ENCODE measurements at regions not wholly inside any gene's neighbourhood (a gene's known extent, or its start where the extent isn't known, plus 50 kb on each side); places are given as distances from the start of the nearest gene placed in this dataset.

GRCh38 chr12:124395284-124395752 lies 100.4 kb downstream of the RFLNA start:
- peaks cover 56% of the 10 kb centered on the region for H3K36me3 ChIP-seq (ENCODE audit: insufficient read depth, low read length)
- no peak overlapping the region for H3K27ac ChIP-seq (ENCODE audit: low read depth, low read length)
- peaks cover 7% of the 10 kb centered on the region; the same call in 1 of the 2 replicates for H3K4me1 ChIP-seq (ENCODE audit: insufficient read depth, low read length)
- 87% methylated on average over 21 of the region's 21 CpGs for WGBS
- no peak overlapping the region for H3K9ac ChIP-seq (ENCODE audit: low read depth, low read length)
- no peaks in the 10 kb centered on the region for H3K9me3 ChIP-seq (ENCODE audit: insufficient read depth, low read depth, low read length)
- H3K4me3 ChIP-seq (ENCODE audit: low read length), result no peak overlapping the region
- H3K27me3 ChIP-seq (ENCODE audit: insufficient read depth, low read length), result no peaks in the 10 kb centered on the region

GRCh38 chr12:124394462-124395128 lies 99.7 kb downstream of the RFLNA start:
- H3K4me3 ChIP-seq (ENCODE audit: low read length), result no peak overlapping the region
- no peaks in the 10 kb centered on the region for H3K27me3 ChIP-seq (ENCODE audit: insufficient read depth, low read length)
- no peak overlapping the region for H3K27ac ChIP-seq (ENCODE audit: low read depth, low read length)
- no peak overlapping the region for H3K9ac ChIP-seq (ENCODE audit: low read depth, low read length)
- WGBS, result 90% methylated on average over 6 of the region's 6 CpGs
- peaks cover 51% of the 10 kb centered on the region for H3K36me3 ChIP-seq (ENCODE audit: insufficient read depth, low read length)
- no peaks in the 10 kb centered on the region for H3K9me3 ChIP-seq (ENCODE audit: insufficient read depth, low read depth, low read length)
- H3K4me1 ChIP-seq (ENCODE audit: insufficient read depth, low read length), result peaks cover 7% of the 10 kb centered on the region; the same call in 1 of the 2 replicates

- no peak overlapping the region for H3K27ac ChIP-seq (ENCODE audit: low read depth, low read length)
- no peaks in the 10 kb centered on the region for H3K9me3 ChIP-seq (ENCODE audit: insufficient read depth, low read depth, low read length)
- H3K4me3 ChIP-seq (ENCODE audit: low read length), result no peak overlapping the region
- WGBS, result 96% methylated on average over 15 of the region's 15 CpGs
- peaks cover 7% of the 10 kb centered on the region; the same call in 1 of the 2 replicates for H3K4me1 ChIP-seq (ENCODE audit: insufficient read depth, low read length)
- H3K9ac ChIP-seq (ENCODE audit: low read depth, low read length), result no peak overlapping the region
- H3K27me3 ChIP-seq (ENCODE audit: insufficient read depth, low read length), result no peaks in the 10 kb centered on the region
- peaks cover 45% of the 10 kb centered on the region for H3K36me3 ChIP-seq (ENCODE audit: insufficient read depth, low read length)
Observed at GRCh38 chr12:124393831-124394230, 98.9 kb downstream of the RFLNA start.

GRCh38 chr12:124393414-124393790 lies 98.5 kb downstream of the RFLNA start:
- H3K9ac ChIP-seq (ENCODE audit: low read depth, low read length), result no peak overlapping the region
- WGBS, result 78% methylated on average over 3 of the region's 3 CpGs
- peak overlapping the region; percentile 59 for H3K27ac ChIP-seq (ENCODE audit: low read depth, low read length)
- peaks cover 7% of the 10 kb centered on the region; the same call in 1 of the 2 replicates for H3K4me1 ChIP-seq (ENCODE audit: insufficient read depth, low read length)
- H3K9me3 ChIP-seq (ENCODE audit: insufficient read depth, low read depth, low read length), result no peaks in the 10 kb centered on the region
- H3K4me3 ChIP-seq (ENCODE audit: low read length), result no peak overlapping the region
- H3K36me3 ChIP-seq (ENCODE audit: insufficient read depth, low read length), result peaks cover 41% of the 10 kb centered on the region
- no peaks in the 10 kb centered on the region for H3K27me3 ChIP-seq (ENCODE audit: insufficient read depth, low read length)

- WGBS, result 66% methylated on average over 20 of the region's 20 CpGs
- Histone ChIP-seq H3K36me3 (ENCODE audit: insufficient read depth, low read length) (peaks cover 36% of the 10 kb centered on the region), H3K27me3 (ENCODE audit: insufficient read depth, low read length) (no peaks in the 10 kb centered on the region), H3K9ac (ENCODE audit: low read depth, low read length) (no peak overlapping the region), H3K4me3 (ENCODE audit: low read length) (no peak overlapping the region), H3K27ac (ENCODE audit: low read depth, low read length) (peak overlapping the region; percentile 59), H3K4me1 (ENCODE audit: insufficient read depth, low read length) (peaks cover 7% of the 10 kb centered on the region; the same call in 1 of the 2 replicates), H3K9me3 (ENCODE audit: insufficient read depth, low read depth, low read length) (no peaks in the 10 kb centered on the region)
Observed at GRCh38 chr12:124392667-124393413, 97.9 kb downstream of the RFLNA start.

- Histone ChIP-seq H3K9me3 (ENCODE audit: insufficient read depth, low read depth, low read length) (no peaks in the 10 kb centered on the region), H3K36me3 (ENCODE audit: insufficient read depth, low read length) (peaks cover 30% of the 10 kb centered on the region), H3K4me1 (ENCODE audit: insufficient read depth, low read length) (peaks cover 7% of the 10 kb centered on the region; the same call in 1 of the 2 replicates), H3K27ac (ENCODE audit: low read depth, low read length) (peak overlapping the region; percentile 34; the same call in 1 of the 2 replicates), H3K4me3 (ENCODE audit: low read length) (no peak overlapping the region), H3K27me3 (ENCODE audit: insufficient read depth, low read length) (no peaks in the 10 kb centered on the region), H3K9ac (ENCODE audit: low read depth, low read length) (no peak overlapping the region)
- WGBS, result 51% methylated on average over 16 of the region's 16 CpGs
Observed at GRCh38 chr12:124392271-124392666, 97.4 kb downstream of the RFLNA start.

GRCh38 chr12:124391340-124392261 lies 96.7 kb downstream of the RFLNA start:
- 89% methylated on average over 35 of the region's 35 CpGs for WGBS
- Histone ChIP-seq H3K4me3 (ENCODE audit: low read length) (no peak overlapping the region), H3K9ac (ENCODE audit: low read depth, low read length) (no peak overlapping the region), H3K9me3 (ENCODE audit: insufficient read depth, low read depth, low read length) (no peaks in the 10 kb centered on the region), H3K36me3 (ENCODE audit: insufficient read depth, low read length) (peaks cover 31% of the 10 kb centered on the region), H3K4me1 (ENCODE audit: insufficient read depth, low read length) (peaks cover 7% of the 10 kb centered on the region; the same call in 1 of the 2 replicates), H3K27me3 (ENCODE audit: insufficient read depth, low read length) (no peaks in the 10 kb centered on the region), H3K27ac (ENCODE audit: low read depth, low read length) (no peak overlapping the region)

GRCh38 chr12:124390442-124391097 lies 95.7 kb downstream of the RFLNA start:
- no peak overlapping the region for H3K27ac ChIP-seq (ENCODE audit: low read depth, low read length)
- no peaks in the 10 kb centered on the region for H3K27me3 ChIP-seq (ENCODE audit: insufficient read depth, low read length)
- 92% methylated on average over 26 of the region's 26 CpGs for WGBS
- no peak overlapping the region for H3K4me3 ChIP-seq (ENCODE audit: low read length)
- H3K36me3 ChIP-seq (ENCODE audit: insufficient read depth, low read length), result peaks cover 28% of the 10 kb centered on the region
- peaks cover 7% of the 10 kb centered on the region; the same call in 1 of the 2 replicates for H3K4me1 ChIP-seq (ENCODE audit: insufficient read depth, low read length)
- no peak overlapping the region for H3K9ac ChIP-seq (ENCODE audit: low read depth, low read length)
- no peaks in the 10 kb centered on the region for H3K9me3 ChIP-seq (ENCODE audit: insufficient read depth, low read depth, low read length)

- peaks cover 27% of the 10 kb centered on the region for H3K36me3 ChIP-seq (ENCODE audit: insufficient read depth, low read length)
- no peaks in the 10 kb centered on the region for H3K27me3 ChIP-seq (ENCODE audit: insufficient read depth, low read length)
- no peak overlapping the region for H3K9ac ChIP-seq (ENCODE audit: low read depth, low read length)
- peak overlapping the region; percentile 61 for H3K4me3 ChIP-seq (ENCODE audit: low read length)
- WGBS, result 73% methylated on average over 16 of the region's 16 CpGs
- no peaks in the 10 kb centered on the region for H3K9me3 ChIP-seq (ENCODE audit: insufficient read depth, low read depth, low read length)
- no peak overlapping the region; the same call in 1 of the 2 replicates for H3K27ac ChIP-seq (ENCODE audit: low read depth, low read length)
- peaks cover 7% of the 10 kb centered on the region; the same call in 1 of the 2 replicates for H3K4me1 ChIP-seq (ENCODE audit: insufficient read depth, low read length)
Observed at GRCh38 chr12:124389725-124390441, 95.0 kb downstream of the RFLNA start.

Measured in HUES64 (cell line).